ENCODE measurements at regions not wholly inside any gene's neighbourhood (a gene's known extent, or its start where the extent isn't known, plus 50 kb on each side); places are given as distances from the start of the nearest gene placed in this dataset.

- TF ChIP-seq MAX (IDR thresholded peaks at IDR 0.05): no peak
- TF ChIP-seq NFIC (IDR thresholded peaks at IDR 0.05): no peak
- no peak for TF ChIP-seq RAD21 (IDR thresholded peaks at IDR 0.05; ENCODE audit: low read depth)
- TF ChIP-seq EP300 (IDR thresholded peaks at IDR 0.05; ENCODE audit: borderline replicate concordance): no peak
- TF ChIP-seq FOXM1 (IDR thresholded peaks at IDR 0.05; ENCODE audit: borderline replicate concordance, low read depth): no peak
- no peak for TF ChIP-seq REST (IDR thresholded peaks at IDR 0.05; ENCODE audit: low read depth)
These were observed 350.9 kb downstream of the OLFM3 start for GRCh38 chr1:101645810-101646209.

Measured in Ishikawa (cell line).